DND-41 (cell line): ENCODE measurements at regions not wholly inside any gene's neighbourhood (a gene's known extent, or its start where the extent isn't known, plus 50 kb on each side); places are given as distances from the start of the nearest gene placed in this dataset.
A peak's percentile ranks its signal among the peaks of the same experiment; 100 is the strongest.

ENCODE experiments used
- ATAC-seq: fragments of 200-7000 bp; cut with Tn5 transposase; 3 replicates; pipeline ENCODE4 v1.9.1; 2021; ENCODE audit warnings: low read depth; ENCODE audit not compliant: insufficient read depth
- DNase-seq: peaks from one replicate; pipeline ENCODE4 v3.0.0-alpha.2; 2020
- H2AFZ ChIP-seq: 2 replicates; pipeline ENCODE4 v1.6.0; 2012; ENCODE audit warnings: low read depth, low read length
- H3K27ac ChIP-seq: 2 replicates; pipeline ENCODE4 v1.5.1; 2012; ENCODE audit warnings: low read length, inconsistent platforms
- H3K27me3 ChIP-seq: fragments of 200-600 bp; sonication (generic); 2 replicates; pipeline ENCODE4 v1.6.0; 2012; ENCODE audit warnings: low read length, mild to moderate bottlenecking, inconsistent platforms; ENCODE audit not compliant: insufficient read depth, poor library complexity
- H3K36me3 ChIP-seq: 2 replicates; pipeline ENCODE4 v1.5.1; 2012; ENCODE audit warnings: low read length, inconsistent platforms; ENCODE audit not compliant: insufficient read depth
- H3K4me1 ChIP-seq: 2 replicates; pipeline ENCODE4 v1.5.1; 2012; ENCODE audit warnings: mild to moderate bottlenecking, low read length; ENCODE audit not compliant: insufficient read depth
- H3K4me2 ChIP-seq: 2 replicates; pipeline ENCODE4 v1.6.0; 2012; ENCODE audit warnings: mild to moderate bottlenecking, moderate library complexity, low read length, inconsistent platforms; ENCODE audit not compliant: insufficient read depth
- H3K4me3 ChIP-seq, 2 experiments: fragments of 200-600 bp in 1 of 2; shearing (Covaris generic) in 1 of 2; 2 replicates each; pipeline ENCODE4 v1.5.1; 2012 to 2016; ENCODE audit warnings: inconsistent platforms in 2 of 2, low read length in 2 of 2, mild to moderate bottlenecking in 2 of 2, low read depth in 1 of 2, moderate library complexity in 1 of 2
- H3K79me2 ChIP-seq: 2 replicates; pipeline ENCODE4 v1.6.0; 2012; ENCODE audit warnings: low read length, inconsistent platforms; ENCODE audit not compliant: insufficient read depth
- H3K9ac ChIP-seq: 2 replicates; pipeline ENCODE4 v1.6.0; 2012; ENCODE audit warnings: low read depth, mild to moderate bottlenecking, inconsistent platforms, low read length, moderate library complexity
- H3K9me3 ChIP-seq: 2 replicates; pipeline ENCODE4 v1.5.1; 2012; ENCODE audit warnings: low read length, moderate library complexity, mild to moderate bottlenecking, inconsistent platforms; ENCODE audit not compliant: insufficient read depth, severe bottlenecking
- H4K20me1 ChIP-seq: 2 replicates; pipeline ENCODE4 v1.6.0; 2012; ENCODE audit warnings: low read length; ENCODE audit not compliant: insufficient read depth
- EZH2 ChIP-seq: IDR thresholded peaks from 3 replicates; pipeline ENCODE4 v1.6.1; 2012; ENCODE audit warnings: borderline replicate concordance, low read depth, mild to moderate bottlenecking, moderate library complexity, low read length, inconsistent platforms; ENCODE audit not compliant: severe bottlenecking
- TF ChIP-seq, protein P1 (sequence below): IDR thresholded peaks from 2 replicates; pipeline ENCODE4 v1.5.1; 2012; ENCODE audit warnings: borderline replicate concordance, low read length, moderate library complexity, mild to moderate bottlenecking; ENCODE audit not compliant: poor library complexity, severe bottlenecking; ENCODE audit errors: extremely low read depth

DNA sequence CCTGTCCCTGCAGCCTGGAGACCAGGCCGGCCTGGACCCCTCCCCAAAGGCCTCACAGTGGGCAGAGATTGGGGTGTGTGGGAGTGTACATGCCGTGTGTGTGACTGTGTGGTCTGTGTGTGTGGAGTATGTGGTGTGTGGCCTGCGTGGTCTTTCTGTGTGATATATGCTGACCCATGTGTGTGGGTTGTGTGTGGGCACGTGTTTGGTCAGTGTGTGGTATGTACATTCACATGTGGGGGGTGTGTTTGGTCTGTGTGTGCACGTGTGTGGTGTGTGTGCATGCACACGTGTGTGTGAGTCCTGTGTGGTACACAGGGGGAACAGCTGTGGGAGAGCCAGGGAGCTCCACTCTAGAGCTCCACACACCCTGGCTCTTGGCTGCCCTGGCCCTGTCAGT lies 1185.1 kb downstream of the BRD1 start:
- no peak overlapping the region for H3K4me3 ChIP-seq
- H3K36me3 ChIP-seq, result no peaks in the 10 kb centered on the region
- TF ChIP-seq EZH2, result no peak
- TF ChIP-seq, protein P1, sequence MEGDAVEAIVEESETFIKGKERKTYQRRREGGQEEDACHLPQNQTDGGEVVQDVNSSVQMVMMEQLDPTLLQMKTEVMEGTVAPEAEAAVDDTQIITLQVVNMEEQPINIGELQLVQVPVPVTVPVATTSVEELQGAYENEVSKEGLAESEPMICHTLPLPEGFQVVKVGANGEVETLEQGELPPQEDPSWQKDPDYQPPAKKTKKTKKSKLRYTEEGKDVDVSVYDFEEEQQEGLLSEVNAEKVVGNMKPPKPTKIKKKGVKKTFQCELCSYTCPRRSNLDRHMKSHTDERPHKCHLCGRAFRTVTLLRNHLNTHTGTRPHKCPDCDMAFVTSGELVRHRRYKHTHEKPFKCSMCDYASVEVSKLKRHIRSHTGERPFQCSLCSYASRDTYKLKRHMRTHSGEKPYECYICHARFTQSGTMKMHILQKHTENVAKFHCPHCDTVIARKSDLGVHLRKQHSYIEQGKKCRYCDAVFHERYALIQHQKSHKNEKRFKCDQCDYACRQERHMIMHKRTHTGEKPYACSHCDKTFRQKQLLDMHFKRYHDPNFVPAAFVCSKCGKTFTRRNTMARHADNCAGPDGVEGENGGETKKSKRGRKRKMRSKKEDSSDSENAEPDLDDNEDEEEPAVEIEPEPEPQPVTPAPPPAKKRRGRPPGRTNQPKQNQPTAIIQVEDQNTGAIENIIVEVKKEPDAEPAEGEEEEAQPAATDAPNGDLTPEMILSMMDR, result no peak
- no peaks in the 10 kb centered on the region for H3K27me3 ChIP-seq
- no peak overlapping the region for H3K4me2 ChIP-seq
- H3K9me3 ChIP-seq, result no peaks in the 10 kb centered on the region
- no peak overlapping the region for H2AFZ ChIP-seq
- H3K79me2 ChIP-seq, result no peaks in the 10 kb centered on the region
- DNase-seq (no peak), ATAC-seq (no peak)
- no peak overlapping the region for H3K9ac ChIP-seq
- H3K27ac ChIP-seq, result no peak overlapping the region
- peaks cover 5% of the 10 kb centered on the region; the same call in 1 of the 2 replicates for H4K20me1 ChIP-seq
- peaks cover 6% of the 10 kb centered on the region; the same call in 1 of the 2 replicates for H3K4me1 ChIP-seq

GRCh38 chr22:48641906-48642475 lies 1185.7 kb downstream of the BRD1 start:
- Histone ChIP-seq H3K79me2 (no peaks in the 10 kb centered on the region), H3K4me3 (no peak overlapping the region), H3K4me2 (no peak overlapping the region), H3K27ac (no peak overlapping the region), H2AFZ (no peak overlapping the region), H3K4me1 (peaks cover 6% of the 10 kb centered on the region; the same call in 1 of the 2 replicates), H3K9me3 (no peaks in the 10 kb centered on the region), H3K9ac (no peak overlapping the region), H3K27me3 (no peaks in the 10 kb centered on the region), H3K36me3 (no peaks in the 10 kb centered on the region), H4K20me1 (peaks cover 5% of the 10 kb centered on the region; the same call in 1 of the 2 replicates)
- DNase-seq (no peak), ATAC-seq (no peak)
- TF ChIP-seq, protein P1, result no peak
- TF ChIP-seq EZH2, result no peak

GRCh38 chr22:48640890-48641841 lies 1186.5 kb downstream of the BRD1 start:
- no peak for TF ChIP-seq EZH2
- TF ChIP-seq, protein P1, result no peak
- no peak overlapping the region for H3K9ac ChIP-seq
- peaks cover 5% of the 10 kb centered on the region; the same call in 1 of the 2 replicates for H4K20me1 ChIP-seq
- H2AFZ ChIP-seq, result no peak overlapping the region
- H3K27ac ChIP-seq, result no peak overlapping the region
- H3K9me3 ChIP-seq, result no peaks in the 10 kb centered on the region
- H3K36me3 ChIP-seq, result no peaks in the 10 kb centered on the region
- no peaks in the 10 kb centered on the region for H3K27me3 ChIP-seq
- H3K4me1 ChIP-seq, result peaks cover 6% of the 10 kb centered on the region; the same call in 1 of the 2 replicates
- H3K4me2 ChIP-seq, result no peak overlapping the region
- no peaks in the 10 kb centered on the region for H3K79me2 ChIP-seq
- DNase-seq (peak; percentile 74), ATAC-seq (peak; percentile 54)
- H3K4me3 ChIP-seq, result no peak overlapping the region
